Retinal pigment epithelial cell (primary cell): ENCODE measurements at regions not wholly inside any gene's neighbourhood (a gene's known extent, or its start where the extent isn't known, plus 50 kb on each side); places are given as distances from the start of the nearest gene placed in this dataset.
"Not testable (repeated sequence)": the region's sequence is repeated elsewhere in the genome, so short reads cannot be mapped to it uniquely, and the experiment has no call there.

Source experiments
- DNase-seq: peaks from one replicate; pipeline ENCODE4 v3.0.0-alpha.2; 2010; ENCODE audit warnings: low read depth
- H3K4me3 ChIP-seq: 2 replicates; pipeline ENCODE4 v1.5.1; 2011; ENCODE audit warnings: mild to moderate bottlenecking, low read length, control low read depth, moderate library complexity
- CTCF ChIP-seq: conservative IDR thresholded peaks from 2 replicates; pipeline ENCODE4 v1.5.1; 2011; ENCODE audit warnings: low read depth, low read length, control low read depth, inconsistent platforms

- no peak for DNase-seq
- no peak overlapping the region for H3K4me3 ChIP-seq
- TF ChIP-seq CTCF: no peak
Observed at GRCh38 chr5:138677782-138678181, 75.4 kb upstream of the CTNNA1 start.

DNA sequence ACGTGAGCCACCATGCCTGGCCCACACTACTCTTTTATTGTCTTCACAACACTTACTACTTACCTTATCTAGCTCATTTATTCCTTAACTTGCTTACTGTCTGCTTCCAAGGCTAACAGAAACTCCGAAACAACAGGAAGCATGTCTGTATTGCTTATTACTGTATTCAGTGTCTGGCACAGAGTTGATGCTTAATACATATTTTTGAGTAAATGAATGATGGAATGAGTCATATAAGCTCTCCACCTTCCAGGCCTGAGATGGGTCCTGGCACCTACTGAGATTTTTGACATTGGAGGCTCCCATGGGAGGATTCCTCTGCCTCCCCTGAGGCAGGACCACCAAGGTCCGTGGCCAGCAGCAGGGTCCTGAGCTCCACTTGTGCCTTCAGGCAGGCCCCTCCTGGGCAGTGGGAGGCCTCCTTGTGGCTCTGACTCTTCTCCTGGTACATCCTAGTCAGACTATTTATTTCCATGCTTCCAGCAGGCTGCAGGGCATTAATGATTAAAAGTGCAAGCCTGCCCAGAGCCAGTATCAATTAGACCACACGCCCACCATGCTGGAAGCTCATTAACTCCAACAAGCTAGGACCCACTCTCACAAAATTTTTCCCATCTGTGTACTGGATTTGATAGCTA lies 76.5 kb upstream of the CTNNA1 start:
- no peak overlapping the region for H3K4me3 ChIP-seq
- DNase-seq: no peak
- TF ChIP-seq CTCF: no peak

- no peak for DNase-seq
- TF ChIP-seq CTCF: no peak
- H3K4me3 ChIP-seq: no peak overlapping the region
Observed at GRCh38 chr5:138676002-138676401, 77.2 kb upstream of the CTNNA1 start.

DNA sequence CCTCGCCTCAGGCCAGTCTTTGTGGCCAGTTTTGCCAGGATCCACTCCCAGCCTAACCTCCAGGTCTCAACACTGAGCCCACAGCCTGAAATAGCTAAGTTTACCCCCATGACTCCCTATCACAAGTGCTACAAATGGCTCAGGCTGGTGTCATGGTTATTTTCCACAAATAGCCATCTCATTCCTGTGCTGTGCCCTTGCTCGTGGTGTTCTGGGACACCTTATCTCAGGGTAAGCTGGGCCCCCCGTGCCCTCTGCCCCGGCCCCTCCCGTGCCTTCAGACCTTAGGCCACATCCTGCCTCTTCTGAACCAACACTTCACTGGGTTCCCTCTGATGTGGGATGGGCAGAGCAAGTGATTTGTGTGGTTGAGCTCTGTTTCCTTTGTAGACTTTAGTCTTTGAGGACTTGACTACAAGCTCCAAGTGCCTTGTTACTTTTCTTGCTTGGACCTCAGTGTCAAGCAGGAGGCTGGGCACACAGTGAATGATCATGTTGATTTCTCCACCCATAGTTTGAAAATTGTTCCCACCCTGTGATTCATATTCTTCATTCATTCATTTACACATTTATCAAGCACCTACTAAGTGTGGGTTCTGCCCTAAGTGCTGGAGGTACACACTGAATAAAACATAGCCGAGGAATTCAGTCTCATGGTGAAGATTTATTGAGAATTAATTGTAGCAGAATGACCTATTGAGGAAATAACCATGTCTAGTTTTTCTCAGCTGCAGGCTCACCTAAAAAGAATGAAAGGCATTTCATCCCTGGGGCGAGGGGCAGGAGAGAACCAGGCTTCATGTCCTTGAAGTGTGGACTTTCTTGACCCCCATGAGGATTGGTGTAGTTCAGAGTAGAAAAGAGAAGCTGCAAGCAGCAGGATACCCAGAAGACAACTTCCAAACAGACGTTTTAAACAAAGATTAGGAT lies 84.5 kb upstream of the CTNNA1 start:
- no peak for DNase-seq
- H3K4me3 ChIP-seq: no peak overlapping the region
- TF ChIP-seq CTCF: no peak

GRCh38 chr5:138667782-138668331 lies 85.4 kb upstream of the CTNNA1 start:
- not testable (repeated sequence) for DNase-seq, H3K4me3 ChIP-seq

DNA sequence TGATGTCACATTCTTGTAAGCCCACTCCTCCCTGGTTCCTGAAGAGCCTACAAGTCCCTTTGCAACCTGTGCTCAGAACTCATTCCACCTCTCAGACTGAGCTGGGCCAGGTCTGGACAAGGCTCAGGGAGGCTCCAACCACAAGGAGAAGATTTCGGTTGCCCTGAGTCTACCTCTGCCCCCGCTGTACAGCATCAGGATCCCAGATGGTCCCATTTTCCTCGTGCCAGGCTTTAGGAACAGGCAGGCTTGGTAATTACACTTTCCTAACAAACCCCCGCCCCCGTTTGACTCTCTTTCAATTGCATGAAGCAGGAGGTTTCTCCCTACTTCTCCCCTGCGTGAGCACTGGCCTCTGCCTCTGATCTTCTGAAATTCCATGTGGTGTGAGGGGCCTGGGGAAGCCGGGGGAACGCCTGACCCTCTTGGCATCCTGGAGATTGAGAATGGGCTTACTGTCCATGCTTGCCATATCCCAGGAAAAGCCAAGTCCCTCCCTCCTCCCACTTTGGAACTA lies 86.9 kb upstream of the CTNNA1 start:
- H3K4me3 ChIP-seq: no peak overlapping the region
- DNase-seq: no peak
- TF ChIP-seq CTCF: no peak

DNA sequence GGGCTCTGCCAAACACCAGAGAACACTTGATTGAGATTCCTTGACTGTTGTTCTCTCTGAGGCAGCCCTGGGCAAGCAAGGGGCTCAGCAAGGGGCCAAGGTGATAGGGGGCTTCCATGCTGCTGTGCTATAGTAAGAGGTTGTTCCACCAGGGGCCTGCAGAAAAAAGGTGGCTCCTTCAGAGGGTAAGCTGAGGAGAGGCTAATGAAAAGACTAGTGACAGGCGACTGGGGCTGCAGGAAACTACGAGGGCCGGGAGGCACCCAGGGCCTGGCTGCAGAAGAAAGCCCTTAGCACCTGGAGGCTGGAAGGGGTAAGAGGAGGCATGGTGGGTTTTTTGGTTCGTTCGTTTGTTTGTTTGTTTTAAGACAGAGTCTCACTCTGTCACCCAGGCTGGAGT lies 88.0 kb upstream of the CTNNA1 start:
- DNase-seq: no peak
- TF ChIP-seq CTCF: no peak
- no peak overlapping the region for H3K4me3 ChIP-seq
